Inferior parietal cortex (tissue), 1 donor: ENCODE measurements at regions not wholly inside any gene's neighbourhood (a gene's known extent, or its start where the extent isn't known, plus 50 kb on each side); places are given as distances from the start of the nearest gene placed in this dataset.

Experiments used
- DNase-seq: peaks from one replicate; pipeline ENCODE4 v3.0.0-alpha.2; 2016; ENCODE audit errors: extremely low spot score

- DNase-seq, result no peak
Measured at GRCh38 chr17:69717214-69717613, 302.7 kb downstream of the MAP2K6 start.

DNA sequence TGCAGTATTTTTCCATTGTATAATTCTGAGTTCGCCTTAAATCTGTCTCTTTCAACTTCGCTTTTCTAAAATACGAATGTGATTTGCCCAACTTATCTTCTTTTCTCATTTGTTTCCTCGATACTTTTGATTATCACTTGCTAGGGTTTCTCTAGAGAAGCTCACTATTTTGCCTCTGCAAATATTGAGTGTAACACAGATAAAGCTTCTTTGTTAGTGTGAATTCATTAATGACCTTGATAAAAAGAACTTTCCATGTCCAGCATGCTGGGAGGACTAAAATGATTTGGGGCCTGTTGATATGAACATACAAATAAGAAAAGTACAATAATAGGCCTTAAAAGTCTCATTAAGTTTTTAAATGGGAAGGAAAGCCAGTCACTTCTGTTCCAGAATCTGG lies 303.3 kb downstream of the MAP2K6 start:
- DNase-seq, result no peak

GRCh38 chr17:69719474-69720048 lies 305.1 kb downstream of the MAP2K6 start:
- no peak for DNase-seq

- DNase-seq, result no peak
Measured at GRCh38 chr17:69722518-69722917, 308.0 kb downstream of the MAP2K6 start.

GRCh38 chr17:69723316-69723715 lies 308.8 kb downstream of the MAP2K6 start:
- no peak for DNase-seq

DNA sequence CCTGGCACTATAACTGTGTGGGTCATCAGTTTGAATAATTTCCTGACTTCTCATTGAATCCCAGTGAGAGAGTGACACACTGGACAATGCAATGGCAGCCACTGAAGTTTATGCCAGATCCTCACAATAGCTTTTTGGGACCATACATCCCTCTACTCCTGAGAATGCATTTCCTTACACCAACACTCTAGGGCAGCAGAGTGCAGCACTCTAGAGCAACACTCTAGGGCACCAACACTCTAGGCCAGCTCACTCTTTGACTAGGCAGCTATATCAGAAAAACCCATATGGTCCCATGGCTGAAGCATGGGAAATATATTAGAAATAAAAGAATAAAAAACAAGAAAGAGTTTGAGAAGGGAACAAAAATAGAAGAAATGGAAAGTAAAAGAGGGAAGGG lies 309.2 kb downstream of the MAP2K6 start:
- no peak for DNase-seq

- no peak for DNase-seq
Measured at GRCh38 chr17:69724238-69724637, 309.7 kb downstream of the MAP2K6 start.

GRCh38 chr17:69725146-69725545 lies 310.6 kb downstream of the MAP2K6 start:
- DNase-seq, result no peak

- no peak for DNase-seq
Measured at GRCh38 chr17:69728816-69729215, 314.3 kb downstream of the MAP2K6 start.

GRCh38 chr17:69729944-69730343 lies 315.4 kb downstream of the MAP2K6 start:
- DNase-seq, result no peak

- DNase-seq, result no peak
Measured at GRCh38 chr17:69732272-69732918, 317.9 kb downstream of the MAP2K6 start.

DNA sequence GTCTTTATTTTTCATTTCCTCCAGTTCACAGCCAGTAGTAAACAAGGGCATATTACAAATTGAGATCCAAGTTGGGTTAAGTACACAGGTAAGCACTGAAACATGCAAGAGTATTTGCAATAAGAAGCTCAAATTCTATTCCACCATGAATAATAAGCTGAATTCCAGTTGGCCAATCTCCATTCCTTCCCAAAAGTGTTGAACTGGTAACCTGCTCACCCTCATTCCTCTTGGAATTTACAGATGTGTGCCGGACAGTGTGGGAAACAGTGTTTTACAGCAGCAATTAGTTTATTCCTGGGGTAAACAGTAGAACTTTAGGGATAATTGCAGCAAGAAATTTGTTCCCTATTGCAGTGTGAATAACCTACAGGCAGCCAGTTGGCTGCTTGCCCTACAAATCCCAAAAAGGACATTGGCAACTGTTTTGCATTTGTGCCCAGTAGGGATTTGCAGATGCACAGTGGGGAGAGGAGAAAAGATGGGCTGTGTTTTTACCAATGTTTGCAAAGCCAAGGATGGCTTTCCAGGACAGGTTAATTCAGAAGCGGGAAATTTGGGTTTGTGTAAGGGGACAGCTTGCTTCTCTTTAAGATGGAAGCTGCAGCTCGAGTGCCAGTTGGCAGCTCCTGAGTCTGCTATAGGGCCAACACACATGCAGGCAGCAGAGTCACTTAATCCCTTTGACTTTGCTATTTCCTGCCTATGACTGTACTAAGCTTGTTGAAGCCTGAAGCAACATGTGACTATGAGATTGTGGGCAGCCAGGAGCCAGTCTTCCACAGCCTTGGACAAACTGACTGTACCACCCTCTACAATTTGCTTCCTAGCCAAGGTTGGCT lies 318.9 kb downstream of the MAP2K6 start:
- DNase-seq, result no peak

- DNase-seq, result no peak
Measured at GRCh38 chr17:69734656-69735055, 320.2 kb downstream of the MAP2K6 start.

DNA sequence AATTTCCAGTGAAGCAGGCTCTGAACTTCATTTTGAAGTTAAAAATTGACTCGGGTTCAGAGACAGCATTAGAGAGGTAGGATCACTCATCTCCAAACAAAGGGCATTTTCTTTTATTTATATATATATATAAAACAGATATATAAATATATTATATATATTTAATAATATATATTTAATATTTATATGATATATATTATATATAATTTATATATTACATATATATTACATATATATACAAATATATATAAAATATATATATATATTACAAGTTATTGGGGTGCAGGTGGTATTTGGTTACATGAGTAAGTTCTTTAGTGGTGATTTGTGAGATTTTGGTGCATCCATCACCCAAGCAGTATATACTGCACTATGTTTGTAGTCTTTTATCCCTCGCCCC lies 320.8 kb downstream of the MAP2K6 start:
- no peak for DNase-seq

- DNase-seq, result no peak
Measured at GRCh38 chr17:69743091-69743490, 328.6 kb downstream of the MAP2K6 start.

DNA sequence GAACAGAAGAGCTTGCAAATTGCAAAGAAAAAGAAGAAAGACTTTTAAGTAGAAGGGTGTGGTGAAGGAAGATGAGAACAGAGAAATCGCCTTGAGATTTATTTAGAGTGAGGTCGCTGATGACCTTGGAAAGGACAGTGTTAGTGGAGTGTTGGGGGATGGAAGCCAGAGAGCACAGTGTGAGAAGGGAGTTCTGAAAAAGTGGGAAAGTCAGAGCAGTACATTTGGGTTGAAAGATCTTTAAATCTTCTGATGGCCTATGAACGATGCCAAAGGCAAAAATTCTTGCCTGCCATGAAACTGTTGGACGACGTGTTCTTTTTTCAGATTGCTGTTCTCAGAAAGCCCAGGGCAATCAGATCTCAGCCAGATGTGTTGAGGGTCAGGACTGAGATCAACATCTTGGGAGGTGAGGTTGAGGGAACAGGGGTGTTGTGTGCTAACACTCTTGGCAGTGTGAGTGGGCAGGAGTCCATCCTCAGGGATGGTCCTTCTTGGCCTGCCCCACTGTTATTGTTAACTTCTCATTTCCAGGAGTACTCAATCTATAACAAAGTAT lies 330.1 kb downstream of the MAP2K6 start:
- DNase-seq, result no peak

GRCh38 chr17:69749911-69750310 lies 325.1 kb upstream of the KCNJ16 start:
- no peak for DNase-seq

DNA sequence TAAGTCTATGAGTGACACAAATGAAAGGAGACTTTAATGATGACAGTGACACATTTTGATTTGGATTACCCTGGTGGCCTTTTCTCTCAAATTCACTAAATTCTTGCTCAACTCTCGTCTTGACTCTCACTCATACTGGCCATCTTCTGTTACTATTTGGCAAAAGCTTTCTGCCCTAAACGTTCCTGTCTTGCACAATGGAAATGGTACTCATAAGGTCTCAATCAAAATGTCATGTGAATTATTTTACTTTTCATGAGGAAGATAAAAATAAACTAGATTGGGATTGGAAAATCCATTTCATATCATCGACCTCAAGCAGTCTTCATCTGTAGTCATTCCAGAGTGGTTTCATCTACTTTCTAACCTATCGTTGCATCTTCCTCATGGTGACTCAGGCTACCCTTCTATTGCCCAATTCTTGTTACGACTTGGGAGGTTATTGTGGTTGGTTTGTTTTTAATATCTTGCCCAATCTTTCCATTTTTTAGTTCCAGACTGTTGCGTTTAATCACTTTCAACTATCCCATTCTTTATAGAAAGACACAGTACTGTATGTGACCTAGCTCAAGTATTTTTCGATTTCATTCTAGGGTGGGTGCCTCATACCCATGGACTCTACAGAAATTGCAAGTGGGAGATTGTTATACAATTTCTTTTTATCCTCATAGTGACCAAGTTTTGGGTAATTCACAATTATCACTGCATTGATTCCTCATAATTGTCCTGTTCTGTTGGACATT lies 317.2 kb upstream of the KCNJ16 start:
- no peak for DNase-seq

DNA sequence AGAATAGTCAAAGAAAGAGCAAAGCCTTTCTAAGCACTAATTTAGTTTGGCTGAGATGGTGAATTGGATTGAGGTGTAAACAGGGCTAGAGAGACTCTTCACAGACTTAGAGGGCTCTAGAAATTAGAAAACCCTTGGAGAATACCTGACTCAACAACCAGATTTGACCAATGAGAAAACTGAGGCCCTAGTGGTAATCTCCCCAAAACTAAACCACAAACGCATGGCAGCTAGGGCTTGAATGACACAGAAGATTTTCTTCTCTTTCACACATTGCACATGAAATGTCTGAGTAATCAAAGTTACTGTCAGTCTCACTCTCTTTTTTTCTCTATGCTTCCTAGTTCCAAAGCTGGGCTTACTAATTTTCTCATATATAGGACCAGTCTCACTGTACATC lies 314.5 kb upstream of the KCNJ16 start:
- DNase-seq, result no peak

- DNase-seq, result no peak
Measured at GRCh38 chr17:69761011-69761410, 314.0 kb upstream of the KCNJ16 start.

- no peak for DNase-seq
Measured at GRCh38 chr17:69761767-69762321, 313.2 kb upstream of the KCNJ16 start.

GRCh38 chr17:69762359-69762758 lies 312.7 kb upstream of the KCNJ16 start:
- no peak for DNase-seq
